Uterus (tissue), 2 donors: ENCODE measurements at regions not wholly inside any gene's neighbourhood (a gene's known extent, or its start where the extent isn't known, plus 50 kb on each side); places are given as distances from the start of the nearest gene placed in this dataset.
"Not testable (repeated sequence)": the region's sequence is repeated elsewhere in the genome, so short reads cannot be mapped to it uniquely, and the experiment has no call there.

Experiments used
- POLR2A ChIP-seq, 2 donors: fragments of 450-650 bp; IDR thresholded peaks; one replicate each; pipeline ENCODE4 v1.6.1; 2016; ENCODE audit warnings: antibody characterized with exemption in 2 of 2, mild to moderate bottlenecking in 1 of 2, moderate library complexity in 1 of 2
- TF ChIP-seq, protein P1 (sequence below), 4 experiments: fragments of 200-600 bp in 2 of 4; fragments of 450-650 bp in 2 of 4; sonication (generic) in 2 of 4; IDR thresholded peaks; one replicate each; pipeline ENCODE4 v1.5.1; 2016 to 2019; ENCODE audit warnings: antibody characterized with exemption in 4 of 4, mild to moderate bottlenecking in 2 of 4, moderate library complexity in 1 of 4

DNA sequence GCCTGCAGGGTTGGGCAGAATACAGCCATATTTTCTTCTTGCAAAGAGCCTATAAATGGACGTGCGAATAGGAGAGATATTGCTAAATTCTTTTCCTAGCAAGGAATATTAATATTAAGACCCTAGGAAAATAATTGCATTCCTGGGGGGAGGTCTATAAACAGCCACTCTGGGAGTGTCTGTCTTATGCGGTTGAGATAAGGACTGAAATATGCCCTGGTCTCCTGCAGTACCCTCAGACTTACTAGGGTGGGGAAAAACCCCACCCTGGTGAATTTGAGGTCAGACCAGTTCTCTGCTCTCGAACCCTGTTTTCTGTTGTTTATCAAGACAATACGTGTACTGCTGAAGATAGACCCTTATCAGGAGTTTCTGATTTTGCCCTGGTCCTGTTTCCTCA is 74.4 kb downstream of the GBP6 start:
- TF ChIP-seq, protein P1, sequence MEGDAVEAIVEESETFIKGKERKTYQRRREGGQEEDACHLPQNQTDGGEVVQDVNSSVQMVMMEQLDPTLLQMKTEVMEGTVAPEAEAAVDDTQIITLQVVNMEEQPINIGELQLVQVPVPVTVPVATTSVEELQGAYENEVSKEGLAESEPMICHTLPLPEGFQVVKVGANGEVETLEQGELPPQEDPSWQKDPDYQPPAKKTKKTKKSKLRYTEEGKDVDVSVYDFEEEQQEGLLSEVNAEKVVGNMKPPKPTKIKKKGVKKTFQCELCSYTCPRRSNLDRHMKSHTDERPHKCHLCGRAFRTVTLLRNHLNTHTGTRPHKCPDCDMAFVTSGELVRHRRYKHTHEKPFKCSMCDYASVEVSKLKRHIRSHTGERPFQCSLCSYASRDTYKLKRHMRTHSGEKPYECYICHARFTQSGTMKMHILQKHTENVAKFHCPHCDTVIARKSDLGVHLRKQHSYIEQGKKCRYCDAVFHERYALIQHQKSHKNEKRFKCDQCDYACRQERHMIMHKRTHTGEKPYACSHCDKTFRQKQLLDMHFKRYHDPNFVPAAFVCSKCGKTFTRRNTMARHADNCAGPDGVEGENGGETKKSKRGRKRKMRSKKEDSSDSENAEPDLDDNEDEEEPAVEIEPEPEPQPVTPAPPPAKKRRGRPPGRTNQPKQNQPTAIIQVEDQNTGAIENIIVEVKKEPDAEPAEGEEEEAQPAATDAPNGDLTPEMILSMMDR (IDR thresholded peaks at IDR 0.05), result not testable (repeated sequence)
- TF ChIP-seq POLR2A (IDR thresholded peaks at IDR 0.05), result not testable (repeated sequence)
